HG02870 (cell line): ENCODE measurements at regions not wholly inside any gene's neighbourhood (a gene's known extent, or its start where the extent isn't known, plus 50 kb on each side); places are given as distances from the start of the nearest gene placed in this dataset.
"Not testable (repeated sequence)": the region's sequence is repeated elsewhere in the genome, so short reads cannot be mapped to it uniquely, and the experiment has no call there.

Source experiments
- ATAC-seq: cut with Tn5 transposase; IDR thresholded peaks from one replicate; pipeline ENCODE4 v1.9.1; 2021; ENCODE audit warnings: mild to moderate bottlenecking, moderate library complexity; ENCODE audit not compliant: unreplicated experiment

- ATAC-seq: no peak
Measured at GRCh38 chr9:85108746-85109145, 439.2 kb downstream of the NTRK2 start.

GRCh38 chr9:85108229-85108628 is 438.7 kb downstream of the NTRK2 start:
- ATAC-seq: no peak

GRCh38 chr9:85089188-85089969 is 419.9 kb downstream of the NTRK2 start:
- ATAC-seq: no peak

- no peak for ATAC-seq
Measured at GRCh38 chr9:85081963-85082362, 412.4 kb downstream of the NTRK2 start.

GRCh38 chr9:85079349-85079748 is 409.8 kb downstream of the NTRK2 start:
- ATAC-seq: no peak

- no peak for ATAC-seq
Measured at GRCh38 chr9:85077944-85078343, 408.4 kb downstream of the NTRK2 start.

- not testable (repeated sequence) for ATAC-seq
Measured at GRCh38 chr9:85077146-85077545, 407.6 kb downstream of the NTRK2 start.
